ENCODE measurements at regions not wholly inside any gene's neighbourhood (a gene's known extent, or its start where the extent isn't known, plus 50 kb on each side); places are given as distances from the start of the nearest gene placed in this dataset.
A peak's percentile ranks its signal among the peaks of the same experiment; 100 is the strongest.

- DNase-seq (ENCODE audit: low read depth, low spot score) = no peak
Measured at GRCh38 chr1:67560580-67561255, 124.3 kb upstream of the GADD45A start.

GRCh38 chr1:67561704-67562113 lies 123.3 kb upstream of the GADD45A start:
- peak; percentile 94 for DNase-seq (ENCODE audit: low read depth, low spot score)

GRCh38 chr1:67563684-67564083 lies 121.3 kb upstream of the GADD45A start:
- DNase-seq (ENCODE audit: low read depth, low spot score) = no peak

- DNase-seq (ENCODE audit: low read depth, low spot score) = no peak
Measured at GRCh38 chr1:67564193-67564592, 120.8 kb upstream of the GADD45A start.

- DNase-seq (ENCODE audit: low read depth, low spot score) = no peak
Measured at GRCh38 chr1:67566803-67567377, 118.1 kb upstream of the GADD45A start.

- DNase-seq (ENCODE audit: low read depth, low spot score) = peak; percentile 91
Measured at GRCh38 chr1:67570486-67571143, 114.4 kb upstream of the GADD45A start.

GRCh38 chr1:67571406-67571805 lies 113.6 kb upstream of the GADD45A start:
- DNase-seq (ENCODE audit: low read depth, low spot score) = no peak

- no peak for DNase-seq (ENCODE audit: low read depth, low spot score)
Measured at GRCh38 chr1:67571901-67572593, 113.0 kb upstream of the GADD45A start.

- DNase-seq (ENCODE audit: low read depth, low spot score) = no peak
Measured at GRCh38 chr1:67572594-67573221, 112.3 kb upstream of the GADD45A start.

- DNase-seq (ENCODE audit: low read depth, low spot score) = no peak
Measured at GRCh38 chr1:67573311-67573872, 111.6 kb upstream of the GADD45A start.

- no peak for DNase-seq (ENCODE audit: low read depth, low spot score)
Measured at GRCh38 chr1:67574221-67574620, 110.8 kb upstream of the GADD45A start.

- peak; percentile 64 for DNase-seq (ENCODE audit: low read depth, low spot score)
Measured at GRCh38 chr1:67575861-67576260, 109.1 kb upstream of the GADD45A start.

GRCh38 chr1:67576474-67576873 lies 108.5 kb upstream of the GADD45A start:
- no peak for DNase-seq (ENCODE audit: low read depth, low spot score)

GRCh38 chr1:67577646-67578045 lies 107.4 kb upstream of the GADD45A start:
- DNase-seq (ENCODE audit: low read depth, low spot score) = no peak

- no peak for DNase-seq (ENCODE audit: low read depth, low spot score)
Measured at GRCh38 chr1:67578397-67579020, 106.5 kb upstream of the GADD45A start.

- DNase-seq (ENCODE audit: low read depth, low spot score) = no peak
Measured at GRCh38 chr1:67579623-67580394, 105.2 kb upstream of the GADD45A start.

GRCh38 chr1:67580691-67581403 lies 104.2 kb upstream of the GADD45A start:
- DNase-seq (ENCODE audit: low read depth, low spot score) = no peak

GRCh38 chr1:67582625-67583461 lies 102.2 kb upstream of the GADD45A start:
- no peak for DNase-seq (ENCODE audit: low read depth, low spot score)

GRCh38 chr1:67583462-67583950 lies 101.5 kb upstream of the GADD45A start:
- peak; percentile 71 for DNase-seq (ENCODE audit: low read depth, low spot score)

Measured in astrocyte of the hippocampus (primary cell).